ENCODE measurements at regions not wholly inside any gene's neighbourhood (a gene's known extent, or its start where the extent isn't known, plus 50 kb on each side); places are given as distances from the start of the nearest gene placed in this dataset.

DNA sequence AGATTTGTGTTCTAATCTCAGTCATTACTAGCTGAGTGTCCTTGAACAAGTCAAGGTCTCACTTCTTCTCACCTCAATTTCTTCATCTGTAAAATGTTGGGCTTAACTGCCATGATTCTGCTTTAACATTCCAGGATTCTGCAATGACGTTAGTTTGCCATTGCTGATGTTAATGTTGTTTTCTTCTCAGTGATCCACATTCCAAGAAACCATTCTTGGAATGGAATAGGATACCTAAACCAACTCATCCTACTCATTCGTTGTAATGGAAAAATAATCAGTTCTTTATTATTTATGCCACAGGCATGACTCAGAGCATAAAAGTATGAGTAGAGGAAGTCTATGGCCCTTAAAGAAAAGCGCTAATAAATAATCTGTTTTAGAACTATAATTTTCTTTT, 140.2 kb upstream of the ETAA1 start:
- no peak for DNase-seq

DNA sequence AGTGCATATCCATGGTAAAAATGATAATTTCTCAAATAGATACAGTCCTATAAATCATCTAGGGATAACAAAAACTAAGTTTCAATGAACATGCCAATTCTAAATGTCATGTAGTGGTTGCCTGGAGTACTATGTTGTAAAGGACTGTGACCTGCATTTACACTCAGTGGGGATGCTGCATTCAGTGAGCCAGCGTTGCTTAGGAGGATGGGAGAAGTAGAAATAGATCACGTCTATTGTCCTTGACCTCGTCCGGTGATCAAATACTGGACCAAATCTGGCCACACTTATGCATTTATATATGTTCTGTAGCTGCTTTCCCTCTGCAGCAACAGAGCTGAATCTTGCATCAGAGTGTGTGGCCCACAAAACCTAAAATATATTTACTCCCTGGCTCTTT, 139.0 kb upstream of the ETAA1 start:
- no peak for DNase-seq

DNA sequence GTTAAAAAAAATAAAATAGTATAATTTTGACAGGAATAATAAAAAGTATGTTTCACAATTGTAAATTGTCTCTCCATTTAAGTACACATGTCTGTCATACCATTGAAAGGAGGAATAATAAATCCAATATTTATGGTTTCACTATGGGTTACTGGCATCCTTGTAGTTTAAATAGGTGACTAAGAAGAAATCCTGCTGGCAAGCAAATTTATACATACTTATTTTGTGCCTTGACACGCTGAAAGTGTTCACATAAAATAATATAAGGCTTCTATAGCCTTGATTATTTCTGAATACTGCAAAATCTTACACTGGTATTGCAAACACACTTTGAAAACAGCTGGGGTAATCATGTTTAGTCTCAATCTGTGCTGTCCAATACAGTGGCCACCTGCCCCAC, 138.3 kb upstream of the ETAA1 start:
- DNase-seq, result no peak

DNA sequence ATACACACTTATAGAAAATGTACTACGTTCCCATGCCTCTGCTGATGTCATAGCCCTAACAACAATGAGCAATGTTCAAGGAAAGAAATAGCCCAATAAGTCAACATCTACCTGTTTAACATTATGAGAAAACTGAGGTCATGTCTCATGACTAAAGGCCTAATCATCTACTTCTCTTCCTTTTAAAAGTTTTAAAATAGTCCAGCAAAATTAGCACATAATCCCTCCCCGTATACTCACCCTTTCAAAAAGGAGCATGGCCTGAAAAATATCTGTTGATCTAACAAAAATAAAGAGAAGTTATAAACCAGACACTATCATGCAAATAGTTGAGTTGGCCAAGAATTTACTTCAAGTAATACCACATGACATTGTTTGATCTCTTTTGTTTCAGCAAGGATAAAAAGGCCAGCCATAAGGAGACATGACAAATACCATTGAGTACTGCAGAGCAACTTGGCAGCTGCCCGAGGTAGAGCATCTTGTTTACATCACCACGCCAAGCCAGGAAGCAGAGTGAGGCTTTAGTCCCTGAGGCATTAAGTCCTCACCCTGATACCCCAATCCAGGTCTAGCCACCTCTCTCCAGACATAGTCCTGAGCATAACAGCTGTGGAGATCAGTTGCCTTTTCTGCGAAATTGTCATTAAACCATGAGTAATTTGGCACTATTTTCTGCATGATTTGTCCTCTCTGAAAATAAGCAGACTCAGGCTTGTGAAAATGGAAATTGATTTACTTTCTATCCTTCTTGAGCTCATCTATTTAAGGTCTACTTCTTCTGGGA, 137.4 kb upstream of the ETAA1 start:
- peak in 1 of 2 experiments; percentile 4 for DNase-seq

DNA sequence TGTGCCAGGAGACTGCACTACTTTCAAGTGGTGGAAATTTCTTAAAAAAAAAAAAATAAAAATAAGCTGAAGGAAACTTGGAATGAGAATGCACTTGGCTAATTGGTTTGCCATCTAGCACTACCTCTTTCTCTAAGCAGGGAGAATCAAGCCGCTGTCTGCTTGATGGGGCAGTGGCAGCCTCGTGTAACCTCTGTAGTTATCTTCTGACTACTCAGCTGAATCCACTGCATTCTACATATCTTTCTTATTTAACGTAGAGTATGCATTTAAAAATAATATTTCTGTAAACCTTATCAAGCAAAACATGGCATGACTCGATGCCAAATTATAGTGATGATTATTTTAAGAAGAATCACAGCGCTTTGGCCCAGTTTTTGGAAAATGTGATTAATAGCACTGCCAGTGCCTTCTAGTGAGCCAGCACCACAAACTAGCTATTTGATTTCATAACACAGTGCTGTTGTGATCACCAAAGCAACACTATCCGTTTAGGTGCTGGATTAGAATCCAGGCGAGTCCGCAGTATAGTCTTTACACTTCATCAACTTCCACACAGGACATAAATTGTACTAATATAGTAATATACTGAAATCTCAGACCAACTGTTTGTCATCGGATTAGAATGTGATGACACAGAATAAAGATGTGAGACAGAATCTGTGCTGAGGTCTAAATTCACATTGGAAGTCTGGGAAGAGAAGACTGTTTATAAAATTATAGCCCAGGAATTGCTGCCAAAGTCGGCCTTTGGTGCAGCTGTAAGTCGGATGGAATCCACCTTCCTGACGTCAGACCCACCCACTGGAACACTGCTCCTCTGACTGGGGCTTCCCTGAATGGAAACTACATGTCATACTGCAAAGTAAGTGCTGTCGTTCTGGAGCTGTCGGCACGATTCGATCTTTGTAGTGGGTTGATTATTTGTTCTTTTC, 136.5 kb upstream of the ETAA1 start:
- DNase-seq, result peak in 1 of 2 experiments; percentile 19

DNA sequence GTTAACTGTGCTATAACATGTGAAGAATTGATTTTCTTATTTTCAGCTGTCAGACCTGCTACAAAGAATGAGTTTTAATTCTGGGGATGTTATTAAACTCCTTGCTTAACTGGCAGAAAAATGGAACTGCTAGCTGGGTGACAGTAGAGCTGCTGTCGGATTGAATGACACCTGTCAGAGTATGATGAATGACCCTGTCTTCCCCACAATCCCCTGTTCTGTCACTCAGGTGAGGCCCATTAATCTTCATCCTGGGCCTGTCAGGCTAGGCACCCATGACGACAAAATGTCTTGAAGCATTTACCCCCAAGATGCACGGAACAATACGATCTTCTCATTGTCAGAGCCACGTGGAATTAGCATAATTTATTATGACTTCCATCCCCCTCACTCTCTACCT, 129.9 kb upstream of the ETAA1 start:
- no peak for DNase-seq

DNA sequence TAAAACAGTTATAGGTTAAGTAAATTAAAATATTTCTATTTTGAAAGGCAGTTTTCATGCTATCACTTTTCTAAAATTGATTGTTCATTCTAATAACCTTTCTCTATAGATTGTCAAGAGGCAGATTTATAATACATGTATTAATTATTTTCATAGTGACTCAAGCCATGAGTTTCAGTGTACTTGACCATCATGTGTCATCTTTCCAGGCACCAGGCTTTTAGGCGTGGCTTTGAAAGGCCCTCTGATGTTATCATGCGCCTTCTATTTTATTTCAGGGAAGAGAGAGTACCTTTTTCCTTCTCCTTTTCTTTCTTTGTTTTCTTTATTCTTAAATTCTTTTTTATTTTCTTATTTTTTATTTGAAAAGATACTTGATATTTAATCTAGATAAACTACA, 128.3 kb upstream of the ETAA1 start:
- DNase-seq, result no peak

DNA sequence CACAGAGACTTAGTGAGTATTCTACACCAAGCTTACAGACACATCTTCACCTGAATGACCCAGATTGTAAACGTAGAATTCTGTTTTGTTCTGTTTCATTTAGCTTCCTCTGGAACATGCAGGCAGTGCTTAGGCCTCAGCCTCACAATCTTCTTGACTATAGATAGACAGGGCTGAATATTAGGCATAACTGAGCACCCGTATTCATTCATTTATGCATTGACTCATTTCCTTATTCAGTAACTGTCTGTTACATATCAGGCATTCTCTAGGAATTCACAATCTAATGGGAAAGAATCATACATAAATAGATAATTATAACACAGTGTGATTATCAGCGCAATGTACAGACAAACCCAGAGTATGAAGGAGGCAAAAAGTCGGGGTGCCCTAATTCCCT, 124.9 kb upstream of the ETAA1 start:
- DNase-seq, result no peak

DNA sequence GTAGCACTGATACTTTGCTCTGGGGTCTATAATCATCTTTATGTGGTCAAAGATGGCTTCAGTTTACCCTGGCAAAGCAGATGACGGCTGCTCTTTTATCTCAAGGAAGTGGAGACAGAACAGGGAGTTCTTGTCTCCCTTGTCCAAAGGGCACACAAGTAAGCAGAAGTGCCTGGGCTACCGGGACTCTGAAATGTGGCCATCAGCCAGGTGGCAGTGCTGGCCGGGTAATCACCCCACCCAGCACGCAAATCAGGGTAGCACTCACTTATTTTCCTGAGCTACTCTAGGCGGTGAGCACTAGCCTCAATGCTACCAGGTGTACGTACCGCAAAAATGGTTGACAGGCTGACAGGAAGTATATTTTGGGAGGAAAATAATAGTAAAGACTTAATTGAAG, 119.7 kb upstream of the ETAA1 start:
- no peak for DNase-seq

DNA sequence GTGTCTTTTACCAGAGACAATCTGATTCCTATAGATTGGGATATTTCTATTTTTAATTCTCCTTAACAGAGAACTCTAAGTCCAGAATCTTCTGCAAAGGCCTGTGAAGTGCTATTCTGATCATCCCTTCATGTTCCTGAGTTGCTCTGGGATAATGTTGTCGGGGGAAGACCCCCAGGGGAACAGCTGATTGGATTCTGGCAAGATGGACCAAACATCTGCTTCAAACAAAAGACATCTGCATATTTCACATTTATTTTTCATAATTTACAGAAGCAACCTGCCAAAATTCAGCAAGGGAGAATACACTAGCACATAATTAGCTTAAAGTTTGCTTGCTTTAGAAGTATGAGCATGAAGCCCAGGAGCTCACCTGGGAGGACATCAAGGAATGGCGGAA, 116.0 kb upstream of the ETAA1 start:
- DNase-seq, result no peak

DNA sequence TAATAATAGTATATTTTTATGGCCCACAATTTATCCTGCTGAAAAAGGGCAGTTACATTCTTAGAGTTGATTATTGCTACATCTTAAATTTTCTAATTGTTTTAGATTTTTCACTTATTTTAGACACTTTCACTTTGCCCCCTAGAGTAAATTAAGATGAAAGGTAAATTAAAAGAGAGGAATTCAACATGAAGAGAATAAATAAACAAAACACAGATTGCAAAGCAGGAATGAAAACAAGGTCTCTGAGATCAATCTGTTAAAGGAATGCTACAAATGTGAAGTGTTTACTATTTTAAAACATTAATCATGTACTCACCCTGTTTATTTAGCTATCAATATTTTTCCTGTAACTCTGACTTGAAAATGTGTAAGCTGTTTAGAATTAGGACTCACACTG, 113.5 kb upstream of the ETAA1 start:
- DNase-seq, result no peak

DNA sequence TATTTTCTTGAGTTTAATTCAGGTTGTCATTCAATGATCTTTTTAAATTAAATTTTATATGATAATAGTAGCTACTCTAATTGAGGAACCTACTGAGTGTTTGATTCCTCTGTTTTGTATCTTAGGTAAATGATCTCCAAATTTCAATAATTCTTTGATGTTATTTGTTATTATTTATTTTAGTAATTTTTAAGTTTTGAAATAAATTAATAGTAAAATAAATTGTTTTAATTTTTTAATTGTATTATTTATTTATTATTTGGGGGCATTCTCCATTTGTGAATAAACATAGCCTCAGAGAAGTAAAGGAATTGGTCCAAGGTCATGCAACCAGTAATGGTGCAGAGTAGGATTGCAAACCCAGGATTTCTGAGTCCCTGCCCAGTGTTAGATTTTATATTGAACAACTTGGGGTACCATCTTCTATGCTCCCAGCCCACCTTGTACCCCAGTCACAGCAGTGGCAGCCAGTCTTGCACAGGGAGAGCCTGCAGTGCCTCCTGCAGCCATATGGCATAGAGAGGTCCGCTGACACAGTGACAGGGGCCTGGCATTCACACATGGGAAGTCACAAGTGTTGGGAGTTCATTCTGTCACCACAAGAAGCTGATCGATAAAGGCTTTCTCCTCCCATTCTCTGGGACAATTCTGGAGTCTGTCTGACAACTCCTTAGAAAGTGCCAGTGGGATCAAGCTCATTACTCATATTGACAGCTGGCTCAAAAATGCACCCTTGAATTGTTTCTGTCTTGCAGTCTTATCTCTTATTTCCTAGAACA, 110.0 kb upstream of the ETAA1 start:
- DNase-seq, result no peak

DNA sequence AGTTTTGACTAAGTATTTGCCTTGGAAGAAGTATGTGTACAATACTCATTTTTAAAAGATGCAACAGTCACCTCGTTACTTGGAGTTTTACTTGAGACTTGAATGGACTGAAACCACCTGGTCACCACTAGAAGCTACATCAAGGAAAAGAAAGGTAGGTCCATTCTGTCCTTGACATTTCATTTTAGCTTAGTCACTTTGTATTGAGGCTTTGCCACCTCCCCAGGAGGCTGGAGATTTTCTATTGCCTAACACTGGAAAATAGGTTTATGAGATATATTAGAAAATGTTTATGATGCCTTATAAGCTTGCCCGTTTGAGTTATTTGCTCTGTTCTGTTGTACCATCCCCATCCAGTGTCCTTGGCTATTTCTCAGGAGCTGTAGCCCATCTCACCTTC, 107.9 kb upstream of the ETAA1 start:
- no peak for DNase-seq

DNA sequence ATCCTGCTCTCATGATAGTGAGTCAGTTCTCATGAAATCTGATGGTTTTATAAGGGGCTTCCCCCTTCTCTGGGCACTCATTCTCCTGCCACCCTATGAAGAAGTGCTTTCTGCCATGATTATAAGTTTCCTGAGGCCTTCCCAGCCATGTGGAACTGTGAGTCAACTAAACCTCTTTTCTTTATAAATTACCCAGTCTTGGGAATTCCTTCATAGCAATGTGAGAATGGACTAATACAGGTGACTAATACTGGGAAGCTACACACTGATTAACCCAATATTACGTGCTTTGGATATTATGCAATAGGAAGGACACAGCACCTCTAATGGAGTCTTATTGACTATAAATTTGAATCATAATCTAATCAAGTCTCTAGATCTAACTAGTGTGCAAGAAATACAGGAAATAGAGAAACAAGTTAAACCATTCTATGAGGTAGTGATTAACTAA, 107.2 kb upstream of the ETAA1 start:
- no peak for DNase-seq

DNA sequence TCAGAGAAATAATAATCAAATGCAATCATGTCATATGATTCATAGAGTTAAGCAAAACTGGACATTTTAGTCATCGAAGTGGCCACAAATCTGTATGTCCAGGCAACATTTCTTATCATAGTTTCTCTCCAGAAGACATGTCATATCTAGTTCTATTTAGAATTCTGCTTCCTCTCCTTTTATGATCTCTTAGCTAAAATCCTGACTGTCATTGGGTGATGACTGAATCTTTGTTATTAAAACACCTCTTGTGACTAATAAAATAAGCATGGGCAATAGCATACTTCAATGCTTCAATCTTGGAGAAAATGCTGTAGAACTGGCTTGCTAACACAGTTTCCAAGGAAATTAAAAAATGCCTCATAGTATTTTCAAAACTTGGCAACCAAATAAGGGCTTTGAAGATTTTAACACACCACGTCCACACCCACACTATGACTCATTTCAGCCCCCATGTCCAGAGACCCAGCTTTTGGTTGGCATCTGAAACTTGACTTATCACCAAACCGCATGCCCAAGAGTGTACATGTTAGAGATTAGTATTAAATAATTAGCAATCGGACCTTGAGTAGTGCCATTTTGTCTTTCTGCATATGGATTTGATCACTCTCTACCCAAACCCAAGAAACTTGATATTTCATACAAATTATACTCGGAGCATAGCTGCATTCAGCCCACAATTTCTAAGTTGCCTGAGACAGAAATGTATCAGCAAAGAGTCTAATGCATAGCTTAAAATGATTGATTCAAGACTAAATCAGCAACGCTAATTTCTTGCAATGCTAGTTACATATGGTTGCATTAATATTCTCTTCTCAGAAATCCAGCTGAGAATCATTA, 106.5 kb upstream of the ETAA1 start:
- no peak for DNase-seq

DNA sequence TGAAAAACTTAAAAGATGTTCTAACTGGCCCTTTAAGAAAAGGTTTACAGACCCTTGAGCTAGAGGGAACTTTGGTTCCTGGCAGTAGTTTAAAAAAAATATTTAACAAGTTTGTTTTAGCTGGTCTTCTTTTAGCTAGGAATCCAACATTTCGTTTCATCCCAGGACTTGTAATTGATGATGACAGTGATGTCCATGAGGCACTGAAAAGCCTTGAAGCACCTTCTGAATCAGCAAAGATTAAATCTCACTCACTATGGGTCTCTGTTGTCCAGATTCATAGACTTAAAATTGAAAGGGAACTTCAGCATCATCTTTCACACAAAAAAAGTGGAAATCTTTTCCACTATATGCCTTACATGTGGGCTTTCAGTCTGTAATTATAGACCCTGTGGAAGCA, 102.9 kb upstream of the ETAA1 start:
- DNase-seq, result no peak

DNA sequence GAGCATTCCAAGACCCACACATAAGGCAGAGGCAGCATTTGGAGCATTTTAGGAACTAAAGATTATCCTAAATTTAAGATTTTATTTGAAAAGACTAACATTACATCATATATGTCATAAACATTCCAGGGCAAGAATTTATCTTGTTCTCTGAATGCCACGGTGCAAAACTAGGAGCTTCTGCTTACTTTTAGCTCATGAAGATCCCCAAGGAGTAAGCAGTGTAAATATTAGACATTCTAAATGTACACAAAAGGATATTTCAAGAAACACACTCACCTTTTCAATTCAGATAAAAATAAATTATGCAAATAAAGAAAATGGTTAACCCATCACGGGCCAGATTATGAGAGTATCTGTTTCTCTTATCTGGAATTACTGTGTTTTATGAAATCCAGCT, 101.7 kb upstream of the ETAA1 start:
- DNase-seq, result no peak

DNA sequence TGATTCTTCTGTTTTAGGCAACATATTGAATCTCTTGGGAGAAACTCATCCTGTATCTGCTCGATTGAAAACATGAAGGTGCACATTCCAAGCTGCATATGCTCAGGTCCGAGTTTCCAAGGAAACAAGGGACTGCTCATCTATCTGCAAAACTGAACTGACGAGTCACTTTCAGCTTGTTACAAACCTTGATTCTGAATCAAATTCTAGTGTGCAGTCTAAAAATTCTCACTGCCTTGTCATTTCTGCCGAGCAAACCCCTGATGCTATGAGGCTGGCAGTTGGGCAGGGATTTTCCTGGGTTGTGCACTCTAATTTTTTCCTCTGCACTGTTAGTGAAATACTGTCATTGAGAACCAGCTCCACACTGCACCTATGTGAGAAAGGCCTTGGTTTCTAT, 101.3 kb upstream of the ETAA1 start:
- DNase-seq, result peak in 1 of 2 experiments; percentile 16

DNA sequence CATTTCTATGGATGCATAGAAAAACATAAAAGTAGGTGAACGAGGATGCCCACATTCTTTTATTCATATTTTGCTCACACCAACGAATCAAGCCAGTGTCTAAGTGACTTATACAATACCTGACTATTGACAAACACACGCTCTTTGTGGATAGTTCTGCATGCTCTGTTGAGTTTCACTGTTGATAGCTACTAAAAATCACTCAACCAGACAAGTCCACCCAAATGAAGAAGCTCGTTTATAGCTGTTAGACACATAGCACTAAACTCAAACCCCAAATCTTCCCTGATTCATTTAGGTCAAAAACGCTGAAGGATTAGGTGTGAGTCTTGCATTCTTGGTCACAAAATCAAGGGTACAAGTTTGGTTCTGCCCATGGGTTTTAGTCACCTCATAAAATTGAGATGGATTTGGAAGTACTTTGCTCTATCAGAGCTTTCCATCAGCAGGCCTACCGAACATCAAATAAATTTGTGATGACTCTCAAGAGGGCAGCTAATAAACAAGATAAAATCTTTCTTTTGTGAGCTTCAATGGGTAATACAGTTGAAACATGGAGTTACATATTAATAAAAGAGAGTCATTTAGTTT, 92.7 kb upstream of the ETAA1 start:
- DNase-seq, result no peak

DNA sequence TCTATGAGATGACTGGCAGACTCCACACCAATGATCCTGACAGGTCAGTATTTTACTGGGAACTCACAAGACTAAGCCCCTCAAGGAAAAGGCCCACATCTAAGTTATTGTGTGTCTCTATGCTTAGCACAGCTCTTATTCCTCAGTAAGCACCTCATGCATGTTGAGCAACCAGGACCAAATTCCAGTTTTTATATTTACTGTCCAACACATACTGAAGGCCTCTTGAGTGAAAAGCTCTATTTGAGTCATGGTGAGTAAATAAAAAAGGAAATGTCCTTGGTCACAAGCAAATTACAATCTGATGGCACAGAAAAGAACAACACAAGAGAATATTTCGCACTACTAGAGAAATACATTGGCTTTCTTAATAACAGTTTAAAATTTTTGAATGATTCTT, 87.9 kb upstream of the ETAA1 start:
- DNase-seq, result no peak

DNA sequence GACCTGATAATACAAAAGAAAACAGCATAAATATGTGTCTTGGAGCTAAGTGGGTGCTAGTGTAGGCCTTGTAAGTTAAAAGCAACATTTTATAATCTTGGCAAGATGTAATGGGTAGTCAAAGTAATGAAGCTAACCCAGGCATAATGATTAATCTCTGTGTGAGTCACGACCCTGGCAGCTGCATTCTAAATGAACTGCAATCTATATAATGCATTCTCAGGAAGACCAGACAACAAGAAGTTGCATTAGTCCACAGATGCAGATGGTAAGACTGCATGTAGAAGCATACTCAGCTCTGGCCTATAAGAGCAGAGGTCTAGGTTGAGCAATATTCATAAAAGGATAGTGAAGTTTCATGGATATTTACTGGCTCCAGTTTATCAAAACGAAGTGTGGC, 85.6 kb upstream of the ETAA1 start:
- DNase-seq, result no peak

DNA sequence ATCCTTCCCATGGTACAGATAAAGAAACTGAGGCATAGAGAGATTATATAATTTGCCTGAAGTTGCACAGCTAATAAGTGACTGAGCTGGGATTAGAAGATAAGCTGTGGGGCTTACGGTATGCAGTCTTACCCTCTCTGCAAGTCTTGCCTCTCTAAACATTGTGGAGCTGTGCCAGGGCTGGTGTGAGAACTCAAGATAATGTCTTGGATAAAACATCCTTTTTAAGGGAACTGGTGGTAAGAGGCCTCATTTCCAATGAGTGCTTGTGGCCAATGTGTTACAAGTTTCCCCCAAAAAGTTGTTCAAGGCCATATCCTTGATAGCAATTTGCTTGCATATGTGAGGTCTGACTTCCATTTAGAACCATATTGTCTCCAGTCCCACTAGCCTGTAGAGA, 84.3 kb upstream of the ETAA1 start:
- no peak for DNase-seq

All from cerebellar nuclear complex (tissue), 1 donor.